Ishikawa (cell line): ENCODE measurements at regions not wholly inside any gene's neighbourhood (a gene's known extent, or its start where the extent isn't known, plus 50 kb on each side); places are given as distances from the start of the nearest gene placed in this dataset.

Source experiments
- CEBPB ChIP-seq: IDR thresholded peaks from 2 replicates; pipeline ENCODE4 v1.6.1; 2012
- CREB1 ChIP-seq: IDR thresholded peaks from 2 replicates; pipeline ENCODE4 v1.6.1; 2012; ENCODE audit warnings: low read depth
- EGR1 ChIP-seq: IDR thresholded peaks from 2 replicates; pipeline ENCODE4 v1.6.1; 2012
- EP300 ChIP-seq: IDR thresholded peaks from 2 replicates; pipeline ENCODE4 v1.6.1; 2012; ENCODE audit warnings: borderline replicate concordance
- FOXM1 ChIP-seq: IDR thresholded peaks from 2 replicates; pipeline ENCODE4 v1.6.1; 2012; ENCODE audit warnings: low read depth, borderline replicate concordance
- NFIC ChIP-seq: IDR thresholded peaks from 2 replicates; pipeline ENCODE4 v1.6.1; 2012
- RAD21 ChIP-seq: IDR thresholded peaks from 2 replicates; pipeline ENCODE4 v1.6.1; 2012; ENCODE audit warnings: low read depth
- TAF1 ChIP-seq: IDR thresholded peaks from 2 replicates; pipeline ENCODE4 v1.6.1; 2012; ENCODE audit warnings: low read depth, mild to moderate bottlenecking
- TCF12 ChIP-seq: IDR thresholded peaks from 2 replicates; pipeline ENCODE4 v1.6.1; 2012; ENCODE audit warnings: low read depth
- TEAD4 ChIP-seq: IDR thresholded peaks from 2 replicates; pipeline ENCODE4 v1.6.1; 2012
- YY1 ChIP-seq: IDR thresholded peaks from 2 replicates; pipeline ENCODE4 v1.6.1; 2012; ENCODE audit warnings: low read depth
- ZBTB7A ChIP-seq: IDR thresholded peaks from 2 replicates; pipeline ENCODE4 v1.6.1; 2012; ENCODE audit warnings: low read depth
- TF ChIP-seq, protein P1 (sequence below): IDR thresholded peaks from 2 replicates; pipeline ENCODE4 v1.6.1; 2012
- TF ChIP-seq, protein P2 (sequence below): IDR thresholded peaks from 2 replicates; pipeline ENCODE4 v1.6.1; 2012
- TF ChIP-seq, protein P3 (sequence below): IDR thresholded peaks from 2 replicates; pipeline ENCODE4 v1.6.1; 2012; ENCODE audit warnings: low read depth, mild to moderate bottlenecking

DNA sequence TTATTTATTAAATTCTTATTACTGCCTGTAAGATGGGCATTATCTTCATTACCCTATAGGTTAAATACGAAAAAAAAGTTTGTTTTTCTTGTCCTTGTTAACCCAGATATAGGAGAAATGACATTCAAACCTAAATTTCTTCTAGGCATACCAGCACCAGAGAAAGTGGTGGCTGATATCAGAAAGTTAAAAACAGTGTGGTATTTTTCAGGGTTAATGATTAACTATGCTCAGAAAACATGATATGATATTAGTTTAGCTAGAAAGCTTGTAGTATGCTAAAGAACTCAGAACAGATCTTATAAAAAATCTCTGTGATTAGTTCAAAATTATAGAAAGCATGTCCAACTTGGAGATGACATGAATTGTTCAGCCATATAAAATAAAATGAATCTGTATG, 630.5 kb upstream of the EPHA6 start:
- TF ChIP-seq EGR1 (no peak), CREB1 (no peak)
- TF ChIP-seq, protein P1, sequence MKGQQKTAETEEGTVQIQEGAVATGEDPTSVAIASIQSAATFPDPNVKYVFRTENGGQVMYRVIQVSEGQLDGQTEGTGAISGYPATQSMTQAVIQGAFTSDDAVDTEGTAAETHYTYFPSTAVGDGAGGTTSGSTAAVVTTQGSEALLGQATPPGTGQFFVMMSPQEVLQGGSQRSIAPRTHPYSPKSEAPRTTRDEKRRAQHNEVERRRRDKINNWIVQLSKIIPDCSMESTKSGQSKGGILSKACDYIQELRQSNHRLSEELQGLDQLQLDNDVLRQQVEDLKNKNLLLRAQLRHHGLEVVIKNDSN: no peak
- TF ChIP-seq, protein P2, sequence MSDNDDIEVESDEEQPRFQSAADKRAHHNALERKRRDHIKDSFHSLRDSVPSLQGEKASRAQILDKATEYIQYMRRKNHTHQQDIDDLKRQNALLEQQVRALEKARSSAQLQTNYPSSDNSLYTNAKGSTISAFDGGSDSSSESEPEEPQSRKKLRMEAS: no peak

DNA sequence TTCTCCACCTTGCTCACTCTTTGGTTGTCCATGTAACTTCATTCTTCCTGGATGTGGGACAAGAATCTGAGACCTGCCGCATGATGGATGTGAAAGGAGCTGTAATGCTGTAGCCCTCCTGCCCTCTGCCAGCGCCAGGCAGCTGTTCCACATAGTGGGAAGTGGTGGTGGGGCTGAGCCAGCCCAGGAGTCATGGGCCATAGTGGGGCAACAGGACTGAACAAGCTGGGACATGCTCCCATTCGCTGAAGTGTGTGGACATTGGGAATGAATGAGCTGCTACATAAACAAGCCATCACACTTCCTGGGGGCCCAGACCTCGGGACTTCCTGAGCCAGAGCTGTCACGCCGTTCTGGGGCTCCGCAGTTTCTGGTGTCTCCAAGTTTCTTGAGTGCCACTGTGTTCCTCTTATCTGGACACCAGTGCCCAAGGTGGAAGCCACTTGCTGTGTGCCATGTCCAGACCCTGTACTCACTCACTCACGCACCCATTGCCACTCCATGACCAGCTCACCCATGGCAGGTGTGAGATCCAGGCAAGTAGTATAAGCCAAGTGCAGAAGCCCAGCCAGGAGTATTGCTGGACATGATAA, 624.3 kb upstream of the EPHA6 start:
- TF ChIP-seq, protein P1: no peak
- TF ChIP-seq ZBTB7A (no peak), TEAD4 (no peak), NFIC (no peak), YY1 (no peak), RAD21 (no peak), EP300 (no peak), FOXM1 (no peak), TCF12 (no peak), TAF1 (no peak), CREB1 (no peak), CEBPB (no peak), EGR1 (no peak)
- TF ChIP-seq, protein P3, sequence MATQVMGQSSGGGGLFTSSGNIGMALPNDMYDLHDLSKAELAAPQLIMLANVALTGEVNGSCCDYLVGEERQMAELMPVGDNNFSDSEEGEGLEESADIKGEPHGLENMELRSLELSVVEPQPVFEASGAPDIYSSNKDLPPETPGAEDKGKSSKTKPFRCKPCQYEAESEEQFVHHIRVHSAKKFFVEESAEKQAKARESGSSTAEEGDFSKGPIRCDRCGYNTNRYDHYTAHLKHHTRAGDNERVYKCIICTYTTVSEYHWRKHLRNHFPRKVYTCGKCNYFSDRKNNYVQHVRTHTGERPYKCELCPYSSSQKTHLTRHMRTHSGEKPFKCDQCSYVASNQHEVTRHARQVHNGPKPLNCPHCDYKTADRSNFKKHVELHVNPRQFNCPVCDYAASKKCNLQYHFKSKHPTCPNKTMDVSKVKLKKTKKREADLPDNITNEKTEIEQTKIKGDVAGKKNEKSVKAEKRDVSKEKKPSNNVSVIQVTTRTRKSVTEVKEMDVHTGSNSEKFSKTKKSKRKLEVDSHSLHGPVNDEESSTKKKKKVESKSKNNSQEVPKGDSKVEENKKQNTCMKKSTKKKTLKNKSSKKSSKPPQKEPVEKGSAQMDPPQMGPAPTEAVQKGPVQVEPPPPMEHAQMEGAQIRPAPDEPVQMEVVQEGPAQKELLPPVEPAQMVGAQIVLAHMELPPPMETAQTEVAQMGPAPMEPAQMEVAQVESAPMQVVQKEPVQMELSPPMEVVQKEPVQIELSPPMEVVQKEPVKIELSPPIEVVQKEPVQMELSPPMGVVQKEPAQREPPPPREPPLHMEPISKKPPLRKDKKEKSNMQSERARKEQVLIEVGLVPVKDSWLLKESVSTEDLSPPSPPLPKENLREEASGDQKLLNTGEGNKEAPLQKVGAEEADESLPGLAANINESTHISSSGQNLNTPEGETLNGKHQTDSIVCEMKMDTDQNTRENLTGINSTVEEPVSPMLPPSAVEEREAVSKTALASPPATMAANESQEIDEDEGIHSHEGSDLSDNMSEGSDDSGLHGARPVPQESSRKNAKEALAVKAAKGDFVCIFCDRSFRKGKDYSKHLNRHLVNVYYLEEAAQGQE: no peak
- TF ChIP-seq, protein P2: no peak

DNA sequence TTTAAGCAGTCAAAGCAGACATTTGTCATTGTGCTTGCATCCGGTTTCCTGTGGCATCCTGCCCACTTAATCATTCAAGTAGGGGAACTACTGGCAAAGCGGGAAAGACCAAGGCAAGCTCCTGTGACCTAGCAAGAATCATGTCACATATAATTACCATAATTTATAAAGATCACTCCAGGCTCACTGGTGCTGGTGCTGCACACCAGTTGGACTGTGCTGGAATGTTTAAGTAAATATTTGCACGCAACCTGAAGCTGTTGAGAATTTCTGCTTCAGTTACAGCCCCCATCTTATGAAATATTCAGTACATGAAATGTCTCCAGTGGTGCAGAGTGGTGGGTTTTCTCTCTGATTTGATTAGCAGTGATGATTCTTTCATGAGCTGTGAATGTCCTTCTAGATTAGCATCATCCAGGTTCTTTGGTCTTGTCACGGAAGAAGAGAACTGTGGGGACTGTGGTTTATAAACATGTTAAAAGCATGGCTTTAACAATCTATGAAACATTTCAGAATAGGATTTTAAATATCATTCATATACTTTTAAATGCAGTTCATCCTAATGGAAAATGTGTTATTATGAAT, 621.3 kb upstream of the EPHA6 start:
- TF ChIP-seq EGR1: no peak
- no peak; the same call in 1 of the 2 replicates for TF ChIP-seq TEAD4
- TF ChIP-seq CEBPB: no peak
- TF ChIP-seq ZBTB7A: no peak
- TF ChIP-seq EP300: no peak
- no peak for TF ChIP-seq CREB1
- TF ChIP-seq TCF12: no peak
- no peak for TF ChIP-seq FOXM1
- TF ChIP-seq YY1: no peak
- TF ChIP-seq TAF1: no peak
- TF ChIP-seq NFIC: no peak
- TF ChIP-seq, protein P1: no peak
- TF ChIP-seq, protein P2: no peak
- no peak for TF ChIP-seq RAD21
- TF ChIP-seq, protein P3: no peak

DNA sequence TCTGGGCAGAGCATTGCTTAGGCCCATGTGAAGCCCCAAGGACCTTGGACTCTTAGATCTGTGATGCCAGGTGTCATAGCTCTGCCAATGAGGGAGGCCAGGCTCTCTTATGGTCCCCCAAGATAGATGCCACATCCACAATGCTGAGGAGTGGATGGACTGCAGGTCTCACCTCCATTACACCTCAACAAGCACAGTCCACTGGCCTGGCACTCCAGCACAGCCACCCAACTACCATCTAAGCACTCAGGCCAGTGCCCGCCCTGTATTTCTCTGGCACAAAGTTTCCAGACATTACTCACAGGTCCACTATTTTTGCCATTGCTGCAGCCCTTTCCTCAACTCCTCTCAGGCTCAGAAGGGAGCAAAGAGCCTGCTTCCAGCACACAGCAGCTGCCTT, 613.5 kb upstream of the EPHA6 start:
- TF ChIP-seq CEBPB (no peak), CREB1 (no peak), NFIC (no peak), YY1 (no peak), EGR1 (no peak), TAF1 (no peak), RAD21 (no peak), TCF12 (no peak), EP300 (no peak), ZBTB7A (no peak), FOXM1 (no peak)
- TF ChIP-seq, protein P2: no peak
- TF ChIP-seq, protein P1: no peak
- TF ChIP-seq, protein P3: no peak
